ENCODE measurements at regions not wholly inside any gene's neighbourhood (a gene's known extent, or its start where the extent isn't known, plus 50 kb on each side); places are given as distances from the start of the nearest gene placed in this dataset.
"Not testable (repeated sequence)": the region's sequence is repeated elsewhere in the genome, so short reads cannot be mapped to it uniquely, and the experiment has no call there.

- Histone ChIP-seq H3K4me3 (ENCODE audit: low read length) (no peak overlapping the region), H3K4me1 (ENCODE audit: insufficient read depth, low read length) (no peaks in the 10 kb centered on the region), H3K9me3 (ENCODE audit: low read depth, low read length) (no peaks in the 10 kb centered on the region), H3K27me3 (ENCODE audit: insufficient read depth, low read length) (no peaks in the 10 kb centered on the region)
Observed at GRCh38 chr6:170095273-170095981, 195.5 kb downstream of the DLL1 start.

GRCh38 chr6:170094686-170095272, 196.1 kb downstream of the DLL1 start:
- Histone ChIP-seq H3K9me3 (ENCODE audit: low read depth, low read length) (no peaks in the 10 kb centered on the region), H3K4me1 (ENCODE audit: insufficient read depth, low read length) (peaks cover 5% of the 10 kb centered on the region), H3K27me3 (ENCODE audit: insufficient read depth, low read length) (no peaks in the 10 kb centered on the region), H3K4me3 (ENCODE audit: low read length) (no peak overlapping the region)

DNA sequence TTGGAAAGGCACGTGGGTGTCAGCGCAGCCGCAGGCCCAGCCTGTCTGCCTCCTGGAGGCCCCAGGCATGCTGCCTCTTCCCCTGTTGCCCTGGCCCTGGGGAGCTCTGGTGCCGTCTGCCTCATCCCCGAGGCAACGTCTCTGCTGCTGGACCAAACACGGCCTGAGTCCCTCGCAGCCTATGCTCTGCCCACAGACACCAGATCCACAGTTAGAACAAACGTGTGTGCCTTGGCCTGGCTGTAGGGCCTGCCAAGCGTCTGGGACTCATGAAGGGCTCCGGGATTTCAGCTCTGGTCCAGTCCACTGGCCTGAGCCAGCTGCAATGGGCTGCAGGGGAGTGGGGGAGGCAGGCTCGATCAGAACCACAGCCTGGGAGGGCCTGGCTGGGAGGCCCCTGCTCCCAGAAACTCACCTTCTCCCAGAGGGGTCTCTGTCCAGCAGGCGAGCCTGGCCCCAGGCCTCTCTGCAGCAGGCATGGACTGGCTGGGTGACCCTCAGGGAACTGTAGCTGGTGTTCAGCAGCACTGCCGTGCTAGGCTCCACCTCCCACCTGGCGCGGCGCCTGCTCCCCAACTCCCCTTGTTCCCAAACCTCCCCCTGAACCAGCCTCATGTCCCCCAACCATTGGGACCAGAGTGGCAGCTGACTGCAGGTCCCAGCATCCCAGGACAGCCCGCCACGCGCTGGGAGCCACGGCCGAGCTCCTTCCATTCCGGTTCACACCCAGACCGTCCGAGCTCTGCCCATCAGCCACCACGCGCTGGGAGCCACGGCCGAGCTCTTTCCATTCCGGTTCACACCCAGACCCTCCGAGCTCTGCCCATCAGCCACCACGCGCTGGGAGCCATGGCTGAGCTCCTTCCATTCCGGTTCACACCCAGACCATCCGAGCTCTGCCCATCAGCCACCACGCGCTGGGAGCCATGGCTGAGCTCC, 197.0 kb downstream of the DLL1 start:
- Histone ChIP-seq H3K4me3 (ENCODE audit: low read length) (no peak overlapping the region), H3K4me1 (ENCODE audit: insufficient read depth, low read length) (peaks cover 13% of the 10 kb centered on the region), H3K9me3 (ENCODE audit: low read depth, low read length) (no peaks in the 10 kb centered on the region), H3K27me3 (ENCODE audit: insufficient read depth, low read length) (no peaks in the 10 kb centered on the region)

DNA sequence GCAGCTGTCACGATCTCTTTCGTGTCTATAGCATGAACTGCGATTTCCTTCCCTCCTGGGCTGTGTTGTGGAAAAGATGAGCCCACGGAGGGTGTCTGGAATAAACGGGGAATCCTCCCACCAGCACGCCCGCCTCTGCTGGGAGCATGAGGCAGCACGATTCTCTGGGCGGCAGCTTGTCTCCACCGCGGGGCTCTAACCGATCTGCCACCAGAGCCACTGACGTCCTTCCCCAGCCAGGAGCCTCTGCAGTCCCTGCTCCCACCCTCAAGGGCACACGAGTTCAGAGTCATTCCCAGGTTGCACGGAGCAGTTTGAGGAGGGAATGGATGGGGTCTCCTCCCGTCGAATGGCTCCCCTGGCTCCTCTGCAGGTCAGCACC, 197.6 kb downstream of the DLL1 start:
- H3K4me3 ChIP-seq (ENCODE audit: low read length): no peak overlapping the region
- H3K27me3 ChIP-seq (ENCODE audit: insufficient read depth, low read length): no peaks in the 10 kb centered on the region
- peaks cover 20% of the 10 kb centered on the region for H3K4me1 ChIP-seq (ENCODE audit: insufficient read depth, low read length)
- H3K9me3 ChIP-seq (ENCODE audit: low read depth, low read length): no peaks in the 10 kb centered on the region

DNA sequence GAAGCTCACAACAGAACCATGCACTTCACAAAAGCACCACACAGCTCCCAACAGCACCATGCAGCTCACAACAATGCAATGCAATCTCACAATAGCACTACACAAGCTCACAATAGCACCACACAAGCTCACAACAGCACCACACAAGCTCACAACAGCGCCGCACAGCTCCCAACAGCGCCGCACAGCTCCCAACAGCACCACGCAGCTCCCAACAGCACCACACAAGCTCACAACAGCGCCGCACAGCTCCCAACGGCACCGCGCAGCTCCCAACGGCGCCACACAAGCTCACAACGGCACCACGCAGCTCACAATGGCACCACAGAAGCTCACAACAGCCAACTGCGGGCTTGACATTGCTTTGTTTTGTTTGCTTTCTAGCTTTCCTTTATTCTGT, 198.1 kb downstream of the DLL1 start:
- Histone ChIP-seq H3K4me1 (ENCODE audit: insufficient read depth, low read length) (peaks cover 24% of the 10 kb centered on the region), H3K9me3 (ENCODE audit: low read depth, low read length) (no peaks in the 10 kb centered on the region), H3K27me3 (ENCODE audit: insufficient read depth, low read length) (no peaks in the 10 kb centered on the region), H3K4me3 (ENCODE audit: low read length) (no peak overlapping the region)

DNA sequence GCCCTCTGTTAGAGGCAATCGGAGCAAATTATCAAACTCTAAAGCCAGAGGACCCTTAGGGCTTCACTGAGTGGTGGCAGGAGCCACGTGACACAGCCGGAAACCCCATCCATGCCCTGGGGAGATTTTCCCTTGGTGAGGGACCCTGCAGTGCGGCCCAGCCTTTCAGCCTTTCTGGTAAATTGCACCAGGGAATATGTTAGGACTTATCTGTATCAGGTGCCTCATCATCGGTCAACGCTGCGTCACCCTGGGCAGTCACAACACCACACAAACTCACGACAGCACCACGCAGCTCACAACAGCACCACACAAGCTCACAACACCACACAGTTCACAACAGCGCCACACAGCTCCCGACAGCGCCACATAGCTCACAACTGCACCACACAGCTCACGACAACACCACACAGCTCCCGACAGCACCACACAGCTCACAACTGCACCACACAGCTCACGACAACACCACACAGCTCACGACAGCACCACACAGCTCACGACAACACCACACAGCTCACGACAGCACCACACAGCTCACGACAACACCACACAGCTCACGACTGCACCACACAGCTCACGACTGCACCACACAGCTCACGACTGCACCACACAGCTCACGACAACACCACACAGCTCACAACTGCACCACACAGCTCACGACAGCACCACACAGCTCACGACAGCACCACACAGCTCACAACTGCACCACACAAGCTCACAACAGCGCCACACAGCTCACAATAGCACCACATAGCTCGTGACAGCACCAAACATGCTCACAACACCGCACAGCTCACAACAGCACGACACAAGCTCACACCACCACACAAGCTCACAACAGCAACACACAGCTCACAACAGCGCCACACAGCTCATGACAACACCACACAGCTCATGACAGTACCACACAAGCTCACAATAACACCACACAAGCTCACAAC, 199.0 kb downstream of the DLL1 start:
- no peaks in the 10 kb centered on the region for H3K27me3 ChIP-seq (ENCODE audit: insufficient read depth, low read length)
- no peak overlapping the region for H3K4me3 ChIP-seq (ENCODE audit: low read length)
- H3K4me1 ChIP-seq (ENCODE audit: insufficient read depth, low read length): peaks cover 24% of the 10 kb centered on the region
- H3K9me3 ChIP-seq (ENCODE audit: low read depth, low read length): no peaks in the 10 kb centered on the region

DNA sequence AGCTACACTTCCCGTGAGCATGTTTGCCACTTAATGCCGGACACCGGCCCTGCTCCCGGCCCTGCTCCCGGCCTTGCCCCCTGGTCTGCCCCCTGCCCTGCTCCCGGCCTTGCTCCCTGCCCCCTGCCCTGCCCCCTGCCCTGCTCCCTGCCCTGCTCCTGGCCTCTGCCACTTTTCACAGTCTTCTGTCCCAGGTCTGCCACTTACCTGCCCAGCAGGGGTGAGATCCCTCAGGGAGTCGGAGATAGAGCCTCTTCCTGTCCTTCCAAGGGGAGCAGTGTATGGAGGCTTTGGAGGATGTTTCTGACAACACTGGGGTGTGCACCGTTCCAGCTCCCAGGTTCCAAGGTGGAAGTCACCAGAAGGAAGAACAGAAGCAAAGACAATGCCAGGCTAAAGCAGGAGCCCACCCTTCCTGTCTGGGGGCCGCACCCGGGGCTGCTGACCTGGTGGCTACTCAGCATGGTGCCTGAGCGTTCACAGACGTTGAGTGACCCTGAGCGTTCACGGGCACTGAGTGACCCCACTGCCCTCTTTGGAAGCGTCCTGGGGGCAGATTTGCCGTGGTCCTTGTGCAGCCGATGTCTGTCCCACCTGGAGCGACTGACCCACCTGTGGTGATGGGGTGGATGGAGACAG, 199.8 kb downstream of the DLL1 start:
- H3K4me3 ChIP-seq (ENCODE audit: low read length): no peak overlapping the region
- no peaks in the 10 kb centered on the region for H3K27me3 ChIP-seq (ENCODE audit: insufficient read depth, low read length)
- H3K4me1 ChIP-seq (ENCODE audit: insufficient read depth, low read length): peaks cover 24% of the 10 kb centered on the region
- H3K9me3 ChIP-seq (ENCODE audit: low read depth, low read length): no peaks in the 10 kb centered on the region

DNA sequence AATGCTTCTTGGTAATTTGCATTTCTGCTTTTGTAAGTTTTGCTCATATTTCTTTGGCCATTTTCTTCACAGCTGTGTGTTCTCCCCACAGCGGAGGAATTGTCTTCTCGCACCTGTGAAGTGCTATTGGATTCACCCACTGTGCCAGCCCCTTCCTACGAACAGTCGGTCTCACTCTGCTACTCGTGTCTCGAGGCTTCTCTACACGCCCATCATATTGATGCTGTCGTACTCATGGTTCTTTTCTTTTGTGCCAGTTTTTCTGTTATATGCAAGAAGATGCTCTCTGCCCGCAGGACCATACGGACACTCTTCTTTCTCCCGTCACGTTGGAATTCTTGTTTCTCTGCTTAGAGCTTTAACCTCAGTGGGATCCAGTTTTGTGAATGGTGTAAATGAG, 200.3 kb downstream of the DLL1 start:
- H3K4me1 ChIP-seq (ENCODE audit: insufficient read depth, low read length): peaks cover 24% of the 10 kb centered on the region
- no peaks in the 10 kb centered on the region for H3K9me3 ChIP-seq (ENCODE audit: low read depth, low read length)
- no peaks in the 10 kb centered on the region for H3K27me3 ChIP-seq (ENCODE audit: insufficient read depth, low read length)
- H3K4me3 ChIP-seq (ENCODE audit: low read length): no peak overlapping the region

- no peaks in the 10 kb centered on the region for H3K9me3 ChIP-seq (ENCODE audit: low read depth, low read length)
- H3K4me3 ChIP-seq (ENCODE audit: low read length): no peak overlapping the region
- H3K4me1 ChIP-seq (ENCODE audit: insufficient read depth, low read length): peaks cover 24% of the 10 kb centered on the region
- H3K27me3 ChIP-seq (ENCODE audit: insufficient read depth, low read length): no peaks in the 10 kb centered on the region
Observed at GRCh38 chr6:170089963-170090362, 200.9 kb downstream of the DLL1 start.

- H3K27me3 ChIP-seq (ENCODE audit: insufficient read depth, low read length): no peaks in the 10 kb centered on the region
- peak overlapping the region; percentile 27 for H3K4me3 ChIP-seq (ENCODE audit: low read length)
- peaks cover 24% of the 10 kb centered on the region for H3K4me1 ChIP-seq (ENCODE audit: insufficient read depth, low read length)
- H3K9me3 ChIP-seq (ENCODE audit: low read depth, low read length): no peaks in the 10 kb centered on the region
Observed at GRCh38 chr6:170088582-170088955, 202.3 kb downstream of the DLL1 start.

GRCh38 chr6:170087941-170088581, 202.8 kb downstream of the DLL1 start:
- Histone ChIP-seq H3K4me1 (ENCODE audit: insufficient read depth, low read length) (peaks cover 24% of the 10 kb centered on the region), H3K27me3 (ENCODE audit: insufficient read depth, low read length) (no peaks in the 10 kb centered on the region), H3K4me3 (ENCODE audit: low read length) (peak overlapping the region; percentile 27), H3K9me3 (ENCODE audit: low read depth, low read length) (no peaks in the 10 kb centered on the region)

DNA sequence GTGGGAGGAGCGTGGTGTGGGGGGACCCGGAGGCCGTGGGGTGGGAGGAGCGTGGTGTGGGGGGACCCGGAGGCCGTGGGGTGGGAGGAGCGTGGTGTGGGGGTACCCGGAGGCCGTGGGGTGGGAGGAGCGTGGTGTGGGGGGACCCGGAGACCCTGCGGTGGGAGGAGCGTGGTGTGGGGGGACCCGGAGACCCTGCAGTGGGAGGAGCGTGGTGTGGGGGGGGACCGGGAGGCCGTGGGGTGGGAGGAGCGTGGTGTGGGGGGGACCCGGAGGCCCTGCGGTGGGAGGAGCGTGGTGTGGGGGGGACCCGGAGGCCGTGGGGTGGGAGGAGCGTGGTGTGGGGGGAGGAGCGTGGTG, 203.5 kb downstream of the DLL1 start:
- not testable (repeated sequence) for H3K4me3 ChIP-seq (ENCODE audit: low read length); H3K27me3 ChIP-seq (ENCODE audit: insufficient read depth, low read length); H3K9me3 ChIP-seq (ENCODE audit: low read depth, low read length)
- peaks cover 24% of the 10 kb centered on the region for H3K4me1 ChIP-seq (ENCODE audit: insufficient read depth, low read length)

DNA sequence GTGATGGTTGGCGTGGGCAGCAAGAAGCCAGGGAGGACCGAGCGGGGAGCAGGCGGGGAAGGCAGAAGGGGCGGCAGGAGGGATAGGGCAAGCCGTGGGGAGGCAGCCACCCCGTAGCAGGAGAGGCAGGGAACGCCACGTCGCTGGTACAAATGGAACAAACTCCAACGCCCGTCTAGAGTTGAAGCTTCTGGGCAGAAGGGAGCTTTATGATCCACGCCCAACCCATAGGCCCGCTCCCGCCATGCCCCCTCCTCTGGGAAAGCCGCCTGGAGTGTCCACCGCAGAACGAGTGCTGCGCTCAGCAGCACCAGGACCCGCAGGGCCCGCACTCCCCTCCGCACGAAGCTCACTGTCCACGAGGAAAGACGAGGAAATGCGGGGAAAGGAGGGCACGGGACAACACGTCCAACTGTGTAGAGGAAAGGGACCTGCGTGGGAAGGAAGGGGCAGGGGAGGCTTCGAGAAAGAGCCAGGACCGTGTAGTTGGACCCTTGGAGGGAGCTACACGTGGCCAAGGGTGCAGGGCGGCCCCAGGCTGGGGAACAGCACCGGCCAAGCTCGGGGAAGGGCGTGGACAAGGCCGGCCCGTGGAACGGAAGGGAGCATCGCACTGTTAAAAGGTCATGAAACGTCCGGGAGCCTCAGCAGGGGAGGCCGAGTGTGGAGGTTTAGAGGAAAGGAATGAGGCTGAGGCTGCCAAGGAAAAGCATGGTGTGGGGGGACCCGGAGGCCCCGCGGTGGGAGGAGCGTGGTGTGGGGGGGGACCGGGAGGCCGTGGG, 204.0 kb downstream of the DLL1 start:
- no peaks in the 10 kb centered on the region for H3K9me3 ChIP-seq (ENCODE audit: low read depth, low read length)
- H3K4me3 ChIP-seq (ENCODE audit: low read length): no peak overlapping the region
- no peaks in the 10 kb centered on the region for H3K27me3 ChIP-seq (ENCODE audit: insufficient read depth, low read length)
- H3K4me1 ChIP-seq (ENCODE audit: insufficient read depth, low read length): peaks cover 24% of the 10 kb centered on the region

All from mononuclear cell (primary cell).